Kidney (tissue), 13 donors: ENCODE measurements at regions not wholly inside any gene's neighbourhood (a gene's known extent, or its start where the extent isn't known, plus 50 kb on each side); places are given as distances from the start of the nearest gene placed in this dataset.

Source experiments
- DNase-seq, 5 donors: peaks; one replicate each; pipeline ENCODE4 v3.0.0-alpha.2; 2013 to 2020
- FAIRE-seq: peaks from 2 replicates; lab custom pipeline; 2012; peaks lifted over from hg19 to GRCh38; lab: Jason Lieb, UNC
- H3K27ac ChIP-seq, 2 donors: one replicate each; pipeline ENCODE4 v1.7.0; 2013; ENCODE audit warnings: low read depth in 2 of 2, low read length in 2 of 2, inconsistent platforms in 1 of 2
- H3K27me3 ChIP-seq: one replicate; pipeline ENCODE4 v1.7.1; 2013; ENCODE audit warnings: low read length, inconsistent platforms; ENCODE audit not compliant: control insufficient read depth, insufficient read depth
- H3K36me3 ChIP-seq, 3 donors: one replicate each; pipeline versions ENCODE4 v1.7.0 to v1.7.1; 2013; ENCODE audit warnings: low read length in 3 of 3, control low read depth in 1 of 3, inconsistent platforms in 1 of 3; ENCODE audit not compliant: insufficient read depth in 3 of 3, control insufficient read depth in 2 of 3
- H3K4me1 ChIP-seq, 3 donors: one replicate each; pipeline versions ENCODE4 v1.7.0 to v1.7.1; 2013; ENCODE audit warnings: low read length in 3 of 3, inconsistent platforms in 1 of 3, low read depth in 1 of 3; ENCODE audit not compliant: control insufficient read depth in 2 of 3, insufficient read depth in 2 of 3
- H3K4me3 ChIP-seq, 3 donors: one replicate each; pipeline versions ENCODE4 v1.7.0 to v1.8.1; 2013; ENCODE audit warnings: low read length in 3 of 3, control low read depth in 1 of 3, inconsistent platforms in 1 of 3
- H3K9ac ChIP-seq, 3 donors: one replicate each; pipeline versions ENCODE4 v1.7.0 to v1.7.1; 2013; ENCODE audit warnings: low read length in 3 of 3, control low read depth in 1 of 3, inconsistent platforms in 1 of 3
- H3K9me3 ChIP-seq, 3 donors: one replicate each; pipeline versions ENCODE4 v1.7.0 to v1.7.1; 2013; ENCODE audit warnings: low read length in 3 of 3, control low read depth in 1 of 3, inconsistent platforms in 1 of 3; ENCODE audit not compliant: control insufficient read depth in 2 of 3, insufficient read depth in 1 of 3
- intact Hi-C: fragments of 100-400 bp; cut with DNase I; formaldehyde crosslinking; loops from one replicate; pipeline ENCODE4 v1.11.1; 2022
- TF ChIP-seq, protein P1 (sequence below): IDR thresholded peaks from 3 replicates; pipeline ENCODE4 v1.5.1; 2012; ENCODE audit warnings: mild to moderate bottlenecking, moderate library complexity, borderline replicate concordance; ENCODE audit not compliant: insufficient read depth; ENCODE audit errors: extremely low read depth
- donor health status: control.
- donor health status: control.
- donor health status: control.
- donor health status: control.
- donor health status: control.
- donor health status: DM: yes; HTN: yes; CAD: no.
- donor health status: Normal renal cell carcinoma (clear cell type).

DNA sequence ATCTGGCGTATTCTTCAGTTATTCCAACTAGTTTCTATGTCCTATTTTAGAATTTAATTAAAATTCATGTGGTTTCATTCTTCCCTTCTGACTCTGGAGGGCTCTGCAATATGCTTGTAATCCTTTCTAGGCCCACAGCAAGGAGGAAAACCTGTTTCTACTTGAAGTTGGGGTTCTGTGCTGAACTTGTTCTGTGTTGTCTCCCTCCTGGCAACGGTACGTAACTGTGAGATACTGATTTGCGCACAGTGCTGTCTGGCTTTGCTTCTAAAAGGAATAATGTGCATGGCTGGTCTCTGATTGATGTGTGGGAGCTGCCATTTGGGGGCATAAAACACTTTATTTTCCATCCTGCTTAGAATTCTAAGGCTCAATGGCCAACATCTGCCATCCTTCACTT is 81.7 kb downstream of the NABP1 start:
- Histone ChIP-seq H3K9ac (no peak overlapping the region), H3K9me3 (no peaks in the 10 kb centered on the region), H3K27me3 (no peaks in the 10 kb centered on the region), H3K27ac (no peak overlapping the region), H3K36me3 (no peaks in the 10 kb centered on the region), H3K4me1 (no peaks in the 10 kb centered on the region), H3K4me3 (no peak overlapping the region)
- no peak for FAIRE-seq
- intact Hi-C loops, result no loop called here
- DNase-seq, result no peak
- TF ChIP-seq, protein P1, sequence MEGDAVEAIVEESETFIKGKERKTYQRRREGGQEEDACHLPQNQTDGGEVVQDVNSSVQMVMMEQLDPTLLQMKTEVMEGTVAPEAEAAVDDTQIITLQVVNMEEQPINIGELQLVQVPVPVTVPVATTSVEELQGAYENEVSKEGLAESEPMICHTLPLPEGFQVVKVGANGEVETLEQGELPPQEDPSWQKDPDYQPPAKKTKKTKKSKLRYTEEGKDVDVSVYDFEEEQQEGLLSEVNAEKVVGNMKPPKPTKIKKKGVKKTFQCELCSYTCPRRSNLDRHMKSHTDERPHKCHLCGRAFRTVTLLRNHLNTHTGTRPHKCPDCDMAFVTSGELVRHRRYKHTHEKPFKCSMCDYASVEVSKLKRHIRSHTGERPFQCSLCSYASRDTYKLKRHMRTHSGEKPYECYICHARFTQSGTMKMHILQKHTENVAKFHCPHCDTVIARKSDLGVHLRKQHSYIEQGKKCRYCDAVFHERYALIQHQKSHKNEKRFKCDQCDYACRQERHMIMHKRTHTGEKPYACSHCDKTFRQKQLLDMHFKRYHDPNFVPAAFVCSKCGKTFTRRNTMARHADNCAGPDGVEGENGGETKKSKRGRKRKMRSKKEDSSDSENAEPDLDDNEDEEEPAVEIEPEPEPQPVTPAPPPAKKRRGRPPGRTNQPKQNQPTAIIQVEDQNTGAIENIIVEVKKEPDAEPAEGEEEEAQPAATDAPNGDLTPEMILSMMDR, result no peak

DNA sequence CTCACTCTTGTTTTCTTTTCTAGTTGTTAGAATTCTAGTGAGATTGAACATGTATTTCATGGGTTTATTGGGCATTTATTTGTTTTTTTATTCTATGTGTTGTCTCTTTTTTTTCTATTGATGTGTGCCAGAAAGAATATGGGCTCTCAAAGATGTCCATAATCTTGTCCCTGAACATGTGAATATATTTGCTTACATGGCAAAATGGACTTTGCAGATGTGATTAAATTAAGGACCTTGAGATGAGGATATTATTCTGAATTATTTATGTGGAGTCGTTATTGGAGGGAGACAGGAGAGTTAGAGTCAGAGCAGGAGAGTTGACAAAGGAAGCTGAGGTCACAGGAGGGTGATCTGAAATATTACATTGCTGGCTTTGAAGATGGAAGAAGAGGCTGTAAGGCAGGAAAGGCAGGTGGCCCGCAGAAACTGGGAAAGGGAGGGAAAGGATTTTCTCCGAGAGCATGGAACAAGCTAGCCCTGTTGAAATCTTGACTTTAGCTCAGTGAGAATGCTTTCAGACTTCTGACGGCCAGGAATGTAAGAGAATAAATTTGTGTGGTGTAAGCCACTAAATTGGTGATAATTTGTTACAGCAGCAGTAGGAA is 82.8 kb downstream of the NABP1 start:
- FAIRE-seq (no peak), DNase-seq (peak in 1 of 5 donors; percentile 20)
- no peaks in the 10 kb centered on the region for H3K9me3 ChIP-seq
- no peak overlapping the region for H3K9ac ChIP-seq
- no peaks in the 10 kb centered on the region for H3K4me1 ChIP-seq
- no peaks in the 10 kb centered on the region for H3K27me3 ChIP-seq
- no peaks in the 10 kb centered on the region for H3K36me3 ChIP-seq
- intact Hi-C loops, result no loop called here
- no peak overlapping the region for H3K27ac ChIP-seq
- no peak overlapping the region for H3K4me3 ChIP-seq
- TF ChIP-seq, protein P1, result no peak

DNA sequence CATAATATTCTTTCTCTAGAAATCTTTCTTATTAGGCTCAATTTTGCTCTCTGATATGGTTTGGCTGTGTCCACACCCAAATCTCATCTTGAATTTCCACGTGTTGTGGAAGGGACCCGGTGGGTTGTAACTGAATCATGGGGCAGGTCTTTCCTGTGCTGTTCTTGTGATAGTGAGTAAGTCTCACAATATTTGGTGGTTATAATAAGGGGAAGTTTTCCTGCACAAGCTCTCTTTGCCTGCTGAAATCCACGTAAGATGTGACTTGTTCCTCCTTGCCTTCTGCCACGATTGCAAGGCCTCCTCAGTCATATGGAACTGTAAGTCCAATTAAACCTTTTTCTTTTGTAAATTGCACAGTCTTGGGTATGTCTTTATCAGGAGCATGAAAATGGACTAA is 73.8 kb downstream of the CAVIN2 start:
- Histone ChIP-seq H3K4me1 (no peaks in the 10 kb centered on the region), H3K4me3 (no peak overlapping the region), H3K9ac (no peak overlapping the region), H3K36me3 (no peaks in the 10 kb centered on the region), H3K9me3 (no peaks in the 10 kb centered on the region), H3K27ac (no peak overlapping the region), H3K27me3 (no peaks in the 10 kb centered on the region)
- intact Hi-C loops, result no loop called here
- TF ChIP-seq, protein P1, result no peak
- FAIRE-seq (no peak), DNase-seq (no peak)

DNA sequence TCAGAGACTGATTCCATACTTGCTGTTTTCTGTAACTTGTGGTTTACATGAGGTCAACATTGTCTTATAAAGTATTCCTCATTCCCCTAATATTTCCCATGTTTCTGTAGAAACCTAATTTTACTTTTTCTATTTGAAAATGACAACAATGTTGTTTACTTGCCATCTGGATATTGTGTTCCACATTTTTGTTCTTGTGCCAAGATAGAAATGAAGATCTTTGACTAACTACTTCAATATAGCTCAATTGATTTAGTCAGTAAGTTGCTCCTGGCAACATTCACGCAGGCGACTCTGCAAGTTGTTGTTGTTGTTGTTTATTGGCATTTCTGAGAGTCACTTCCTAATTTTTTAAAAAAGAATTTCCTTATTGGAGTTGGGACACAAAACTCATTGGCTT is 69.5 kb downstream of the CAVIN2 start:
- Histone ChIP-seq H3K9me3 (no peaks in the 10 kb centered on the region), H3K9ac (no peak overlapping the region), H3K4me3 (no peak overlapping the region), H3K36me3 (no peaks in the 10 kb centered on the region), H3K27ac (no peak overlapping the region), H3K27me3 (no peaks in the 10 kb centered on the region), H3K4me1 (no peaks in the 10 kb centered on the region)
- intact Hi-C loops, result no loop called here
- DNase-seq (no peak), FAIRE-seq (no peak)
- TF ChIP-seq, protein P1, result no peak
